HCT116 (cell line): ENCODE measurements at regions not wholly inside any gene's neighbourhood (a gene's known extent, or its start where the extent isn't known, plus 50 kb on each side); places are given as distances from the start of the nearest gene placed in this dataset.

Experiments used
- ATAC-seq: fragments of 200-7000 bp; cut with Tn5 transposase; 2 replicates; pipeline ENCODE4 v1.9.1; 2020; ENCODE audit warnings: mild to moderate bottlenecking, moderate library complexity
- BruUV-seq: library from RNA; stranded (reverse); fragments of 400-500 nt; replicated peaks from 2 replicates; lab custom pipeline; 2021; lab: Mats Ljungman, UMichigan
- CTCF ChIA-PET: fragments of 300-600 bp; sonication (Branson Sonifier 250); formaldehyde crosslinking; loops from one replicate; lab custom pipeline; 2021; ENCODE audit warnings: antibody characterized with exemption; lab: Charles Lee
- POLR2A ChIA-PET: fragments of 300-600, 350-600 bp; sonication (Branson Sonifier 250); formaldehyde crosslinking; loops from one replicate; lab custom pipeline; 2021; ENCODE audit warnings: antibody characterized with exemption; lab: Charles Lee
- RAD21 ChIA-PET, 2 experiments: fragments of 300-600 bp; sonication (Branson Sonifier 250); formaldehyde crosslinking; loops; one replicate each; lab custom pipeline; 2023; ENCODE audit warnings: low total read pairs in 2 of 2; ENCODE audit not compliant: uncharacterized antibody in 2 of 2, unreplicated experiment in 2 of 2, low non-redundant PET in 1 of 2; lab: Charles Lee
- DNase-seq: peaks from one replicate; pipeline ENCODE4 v3.0.0-alpha.2; 2010; ENCODE audit warnings: low read depth, low spot score
- H2AFZ ChIP-seq: fragments of 200-600 bp; shearing (Covaris generic), sonication (generic); 2 replicates; pipeline ENCODE4 v1.6.1; 2017; ENCODE audit warnings: low read depth, mixed run types, mixed read lengths, antibody characterized with exemption, low read length; ENCODE audit not compliant: poor library complexity, severe bottlenecking
- H3K27ac ChIP-seq: 2 replicates; pipeline ENCODE4 v1.5.1; 2012; ENCODE audit warnings: low read depth, low read length
- H3K27me3 ChIP-seq: fragments of 200-600 bp; sonication (generic); 2 replicates; pipeline ENCODE4 v1.6.1; 2016; ENCODE audit warnings: mixed run types, low read length, mixed read lengths; ENCODE audit not compliant: insufficient read depth
- H3K36me3 ChIP-seq, 2 experiments: fragments of 200-500 bp in 1 of 2; fragments of 200-600 bp in 1 of 2; sonication (Bioruptor generic) in 1 of 2; sonication (generic) in 1 of 2; 2 replicates each; pipeline versions ENCODE4 v1.5.1 to v1.6.1; 2014 to 2016; ENCODE audit warnings: low read length in 2 of 2, inconsistent platforms in 1 of 2, mixed read lengths in 1 of 2, mixed run types in 1 of 2; ENCODE audit not compliant: insufficient read depth in 2 of 2, control insufficient read depth in 1 of 2
- H3K4me1 ChIP-seq, 2 experiments: fragments of 200-600 bp in 1 of 2; sonication (generic) in 1 of 2; 2 replicates each; pipeline versions ENCODE4 v1.5.1 to v1.6.1; 2012 to 2017; ENCODE audit warnings: low read length in 2 of 2, inconsistent platforms in 1 of 2, mild to moderate bottlenecking in 1 of 2, mixed read lengths in 1 of 2, mixed run types in 1 of 2, moderate library complexity in 1 of 2; ENCODE audit not compliant: insufficient read depth in 2 of 2, control insufficient read depth in 1 of 2
- H3K4me2 ChIP-seq: fragments of 200-600 bp; sonication (generic); 2 replicates; pipeline ENCODE4 v1.6.1; 2017; ENCODE audit warnings: mixed run types, low read length, mixed read lengths
- H3K4me3 ChIP-seq, 2 experiments: fragments of 200-600 bp in 1 of 2; sonication (generic) in 1 of 2; replicated peaks in 1 of 2; 2 replicates each; pipeline ENCODE4 v1.5.1; 2011 to 2016; ENCODE audit warnings: low read length in 2 of 2, control low read depth in 1 of 2, low read depth in 1 of 2, mild to moderate bottlenecking in 1 of 2, mixed read lengths in 1 of 2, mixed run types in 1 of 2
- H3K79me2 ChIP-seq: fragments of 200-600 bp; sonication (generic); 2 replicates; pipeline ENCODE4 v1.6.1; 2017; ENCODE audit warnings: mild to moderate bottlenecking, mixed run types, low read length, moderate library complexity, mixed read lengths; ENCODE audit not compliant: insufficient read depth
- H3K9ac ChIP-seq: fragments of 200-600 bp; sonication (generic); 2 replicates; pipeline ENCODE4 v1.6.1; 2016; ENCODE audit warnings: low read length, mixed read lengths
- H3K9me2 ChIP-seq: fragments of 200-600 bp; sonication (generic), shearing (Covaris generic); 2 replicates; pipeline ENCODE4 v1.6.1; 2017; ENCODE audit warnings: mixed run types, mild to moderate bottlenecking, moderate library complexity; ENCODE audit not compliant: insufficient read depth
- H3K9me3 ChIP-seq, 2 experiments: fragments of 200-500 bp in 1 of 2; fragments of 200-600 bp in 1 of 2; sonication (Bioruptor generic) in 1 of 2; sonication (generic) in 1 of 2; 2 replicates each; pipeline ENCODE4 v1.6.1; 2014 to 2017; ENCODE audit warnings: low read length in 2 of 2, mixed read lengths in 2 of 2, inconsistent platforms in 1 of 2, low read depth in 1 of 2, mild to moderate bottlenecking in 1 of 2, mixed run types in 1 of 2, moderate library complexity in 1 of 2; ENCODE audit not compliant: control insufficient read depth in 1 of 2, insufficient read depth in 1 of 2
- H4K20me1 ChIP-seq: fragments of 200-600 bp; sonication (generic), shearing (Covaris generic); 2 replicates; pipeline ENCODE4 v1.6.1; 2017; ENCODE audit warnings: mixed run types, mild to moderate bottlenecking, moderate library complexity; ENCODE audit not compliant: insufficient read depth
- ATF3 ChIP-seq: IDR thresholded peaks from 2 replicates; pipeline ENCODE4 v1.6.1; 2012
- CBX3 ChIP-seq: IDR thresholded peaks from 2 replicates; pipeline ENCODE4 v1.6.1; 2012; ENCODE audit warnings: low read depth
- CEBPB ChIP-seq: IDR thresholded peaks from 2 replicates; pipeline ENCODE4 v1.6.1; 2012; ENCODE audit warnings: low read depth
- EGR1 ChIP-seq: IDR thresholded peaks from 2 replicates; pipeline ENCODE4 v1.6.1; 2012; ENCODE audit warnings: low read depth
- ELF1 ChIP-seq: IDR thresholded peaks from 2 replicates; pipeline ENCODE4 v1.6.1; 2012; ENCODE audit warnings: low read depth, borderline replicate concordance
- EZH2 ChIP-seq: fragments of 200-600 bp; sonication (generic); IDR thresholded peaks from 2 replicates; pipeline ENCODE4 v1.6.1; 2017; ENCODE audit warnings: antibody characterized with exemption, mixed run types
- JUND ChIP-seq: IDR thresholded peaks from 2 replicates; pipeline ENCODE4 v1.6.1; 2012
- POLR2A ChIP-seq: IDR thresholded peaks from 2 replicates; pipeline ENCODE4 v1.7.0; 2011; ENCODE audit warnings: borderline replicate concordance; ENCODE audit not compliant: insufficient read depth, insufficient read length; ENCODE audit errors: extremely low read depth
- POLR2AphosphoS5 ChIP-seq: IDR thresholded peaks from 2 replicates; pipeline ENCODE4 v1.6.1; 2011; ENCODE audit warnings: mild to moderate bottlenecking, low read depth, low read length, moderate library complexity
- SIN3A ChIP-seq: IDR thresholded peaks from 2 replicates; pipeline ENCODE4 v1.6.1; 2012; ENCODE audit warnings: low read depth
- SP1 ChIP-seq: IDR thresholded peaks from 2 replicates; pipeline ENCODE4 v1.6.1; 2012; ENCODE audit warnings: low read depth
- TCF7L2 ChIP-seq: IDR thresholded peaks from 2 replicates; pipeline ENCODE4 v1.7.0; 2011; ENCODE audit warnings: borderline replicate concordance, inconsistent platforms; ENCODE audit not compliant: insufficient read depth, insufficient read length; ENCODE audit errors: extremely low read depth
- ZFX ChIP-seq: fragments of 450-650 bp; IDR thresholded peaks from 2 replicates; pipeline ENCODE4 v1.6.1; 2017
- ZNF274 ChIP-seq: fragments of 200-500 bp; sonication (Bioruptor generic); IDR thresholded peaks from 2 replicates; pipeline ENCODE4 v1.6.1; 2014; ENCODE audit warnings: mild to moderate bottlenecking, low read depth, low read length, inconsistent platforms
- intact Hi-C: fragments of 100-400 bp; cut with micrococcal nuclease; formaldehyde crosslinking; loops from 2 replicates; pipeline ENCODE4 v1.10.0; 2022
- TF ChIP-seq, protein P1 (sequence below): IDR thresholded peaks from 2 replicates; pipeline ENCODE4 v1.6.1; 2011; ENCODE audit warnings: mild to moderate bottlenecking, low read length, moderate library complexity; ENCODE audit not compliant: insufficient replicate concordance; ENCODE audit errors: extremely low read depth

GRCh38 chr1:25065795-25066238 lies 135.7 kb upstream of the RUNX3 start:
- H4K20me1 ChIP-seq: no peaks in the 10 kb centered on the region
- no peaks in the 10 kb centered on the region for H3K79me2 ChIP-seq
- no peaks in the 10 kb centered on the region for H3K27me3 ChIP-seq
- ChIA-PET POLR2A (no interaction called here), CTCF (interaction anchor here (0.7 kb wide), 1 partner anchor 131 kb away, joined by 3 read pairs; no protein-coding TSS in a partner anchor), RAD21 (no interaction called here)
- intact Hi-C loops: no loop called here
- DNase-seq (no peak), ATAC-seq (no peak)
- no peak overlapping the region for H2AFZ ChIP-seq
- TF ChIP-seq CEBPB (no peak), CBX3 (no peak), ATF3 (no peak), EZH2 (no peak), TCF7L2 (no peak), POLR2AphosphoS5 (no peak), POLR2A (no peak), JUND (no peak), ZNF274 (no peak), ZFX (no peak), SP1 (no peak), SIN3A (no peak), ELF1 (no peak), EGR1 (no peak)
- TF ChIP-seq, protein P1, sequence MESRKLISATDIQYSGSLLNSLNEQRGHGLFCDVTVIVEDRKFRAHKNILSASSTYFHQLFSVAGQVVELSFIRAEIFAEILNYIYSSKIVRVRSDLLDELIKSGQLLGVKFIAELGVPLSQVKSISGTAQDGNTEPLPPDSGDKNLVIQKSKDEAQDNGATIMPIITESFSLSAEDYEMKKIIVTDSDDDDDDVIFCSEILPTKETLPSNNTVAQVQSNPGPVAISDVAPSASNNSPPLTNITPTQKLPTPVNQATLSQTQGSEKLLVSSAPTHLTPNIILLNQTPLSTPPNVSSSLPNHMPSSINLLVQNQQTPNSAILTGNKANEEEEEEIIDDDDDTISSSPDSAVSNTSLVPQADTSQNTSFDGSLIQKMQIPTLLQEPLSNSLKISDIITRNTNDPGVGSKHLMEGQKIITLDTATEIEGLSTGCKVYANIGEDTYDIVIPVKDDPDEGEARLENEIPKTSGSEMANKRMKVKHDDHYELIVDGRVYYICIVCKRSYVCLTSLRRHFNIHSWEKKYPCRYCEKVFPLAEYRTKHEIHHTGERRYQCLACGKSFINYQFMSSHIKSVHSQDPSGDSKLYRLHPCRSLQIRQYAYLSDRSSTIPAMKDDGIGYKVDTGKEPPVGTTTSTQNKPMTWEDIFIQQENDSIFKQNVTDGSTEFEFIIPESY: no peak
- no peak overlapping the region for H3K4me3 ChIP-seq
- H3K9ac ChIP-seq: no peak overlapping the region
- no peaks in the 10 kb centered on the region for H3K36me3 ChIP-seq
- no peak overlapping the region for H3K4me2 ChIP-seq
- H3K9me2 ChIP-seq: no peaks in the 10 kb centered on the region
- H3K27ac ChIP-seq: no peak overlapping the region
- no peaks in the 10 kb centered on the region for H3K9me3 ChIP-seq
- peaks cover 4 to 8% of the 10 kb centered on the region in 2 experiments; a peak in 3 of 4 replicates for H3K4me1 ChIP-seq
- BruUV-seq: no TSS peak
